SU-DHL-6 (cell line): ENCODE measurements at regions not wholly inside any gene's neighbourhood (a gene's known extent, or its start where the extent isn't known, plus 50 kb on each side); places are given as distances from the start of the nearest gene placed in this dataset.

ENCODE experiments used
- CTCF ChIP-seq: fragments of 200-600 bp; sonication (generic); IDR thresholded peaks from one replicate; pipeline ENCODE4 v1.5.1; 2017; ENCODE audit warnings: antibody characterized with exemption, mild to moderate bottlenecking, low read length, moderate library complexity; ENCODE audit not compliant: insufficient read depth, poor library complexity, severe bottlenecking
- EZH2phosphoT487 ChIP-seq: fragments of 200-600 bp; sonication (generic), shearing (Covaris generic); conservative IDR thresholded peaks from 2 replicates; pipeline ENCODE4 v1.6.1; 2018; ENCODE audit warnings: mild to moderate bottlenecking, antibody characterized with exemption, low read length, moderate library complexity, mixed read lengths

GRCh38 chr4:188783606-188784160 lies 644.4 kb downstream of the TRIML1 start:
- TF ChIP-seq CTCF (no peak), EZH2phosphoT487 (no peak)
